Chondrocyte (in vitro differentiated cells): ENCODE measurements at regions not wholly inside any gene's neighbourhood (a gene's known extent, or its start where the extent isn't known, plus 50 kb on each side); places are given as distances from the start of the nearest gene placed in this dataset.

Experiments
- DNase-seq: peaks from one replicate; pipeline ENCODE4 v3.0.0; 2021; ENCODE audit warnings: mixed read lengths, low spot score
- H3K27ac Mint-ChIP-seq: one replicate; pipeline ENCODE4 v1.8.0; 2021; ENCODE audit warnings: mild to moderate bottlenecking, moderate library complexity, mixed read lengths; ENCODE audit not compliant: unreplicated experiment
- H3K27me3 Mint-ChIP-seq: 2 replicates; pipeline ENCODE4 v1.8.0; 2021; ENCODE audit warnings: low read depth, mixed read lengths
- H3K36me3 Mint-ChIP-seq: 2 replicates; pipeline ENCODE4 v1.8.0; 2021; ENCODE audit warnings: low read depth, mixed read lengths
- H3K4me1 Mint-ChIP-seq: 2 replicates; pipeline ENCODE4 v1.8.0; 2021; ENCODE audit warnings: low read depth, mild to moderate bottlenecking, mixed read lengths
- H3K4me3 Mint-ChIP-seq: one replicate; pipeline ENCODE4 v1.8.0; 2021; ENCODE audit warnings: mild to moderate bottlenecking, moderate library complexity, mixed read lengths; ENCODE audit not compliant: unreplicated experiment
- H3K9me3 Mint-ChIP-seq: 2 replicates; pipeline ENCODE4 v1.8.0; 2021; ENCODE audit warnings: low read depth, mixed read lengths
- CTCF ChIP-seq: fragments of 200-600 bp; sonication (generic); IDR thresholded peaks from 2 replicates; pipeline ENCODE4 v1.5.0; 2021; ENCODE audit warnings: antibody characterized with exemption, mild to moderate bottlenecking, moderate library complexity

- Mint-ChIP-seq H3K27me3 (peaks cover 3% of the 10 kb centered on the region), H3K4me3 (no peak overlapping the region), H3K36me3 (no peaks in the 10 kb centered on the region), H3K9me3 (no peaks in the 10 kb centered on the region), H3K4me1 (no peaks in the 10 kb centered on the region), H3K27ac (no peak overlapping the region)
- no peak for DNase-seq
- TF ChIP-seq CTCF, result no peak
Measured at GRCh38 chr2:17104454-17104853, 413.8 kb downstream of the RAD51AP2 start.

GRCh38 chr2:17101596-17101995, 416.6 kb downstream of the RAD51AP2 start:
- TF ChIP-seq CTCF, result no peak
- no peak overlapping the region for H3K4me3 Mint-ChIP-seq
- no peaks in the 10 kb centered on the region for H3K27me3 Mint-ChIP-seq
- H3K4me1 Mint-ChIP-seq, result no peaks in the 10 kb centered on the region
- no peaks in the 10 kb centered on the region for H3K9me3 Mint-ChIP-seq
- no peak for DNase-seq
- H3K36me3 Mint-ChIP-seq, result no peaks in the 10 kb centered on the region
- H3K27ac Mint-ChIP-seq, result no peak overlapping the region

GRCh38 chr2:17101091-17101490, 417.1 kb downstream of the RAD51AP2 start:
- no peaks in the 10 kb centered on the region for H3K36me3 Mint-ChIP-seq
- H3K27ac Mint-ChIP-seq, result no peak overlapping the region
- DNase-seq, result no peak
- no peak overlapping the region for H3K4me3 Mint-ChIP-seq
- H3K4me1 Mint-ChIP-seq, result no peaks in the 10 kb centered on the region
- no peaks in the 10 kb centered on the region for H3K9me3 Mint-ChIP-seq
- TF ChIP-seq CTCF, result no peak
- no peaks in the 10 kb centered on the region for H3K27me3 Mint-ChIP-seq

- no peak overlapping the region for H3K4me3 Mint-ChIP-seq
- H3K36me3 Mint-ChIP-seq, result no peaks in the 10 kb centered on the region
- H3K27ac Mint-ChIP-seq, result no peak overlapping the region
- DNase-seq, result no peak
- no peaks in the 10 kb centered on the region for H3K9me3 Mint-ChIP-seq
- TF ChIP-seq CTCF, result no peak
- no peaks in the 10 kb centered on the region for H3K4me1 Mint-ChIP-seq
- H3K27me3 Mint-ChIP-seq, result no peaks in the 10 kb centered on the region
Measured at GRCh38 chr2:17095340-17095739, 422.9 kb downstream of the RAD51AP2 start.

GRCh38 chr2:17093712-17094111, 424.5 kb downstream of the RAD51AP2 start:
- Mint-ChIP-seq H3K4me1 (no peaks in the 10 kb centered on the region), H3K4me3 (no peak overlapping the region)

More at GRCh38 chr2:17093712-17094111, 424.5 kb downstream of the RAD51AP2 start:
- H3K27ac Mint-ChIP-seq, result no peak overlapping the region
- DNase-seq, result no peak
- H3K27me3 Mint-ChIP-seq, result no peaks in the 10 kb centered on the region
- no peak for TF ChIP-seq CTCF
- H3K36me3 Mint-ChIP-seq, result no peaks in the 10 kb centered on the region
- no peaks in the 10 kb centered on the region for H3K9me3 Mint-ChIP-seq
